Hematopoietic multipotent progenitor cell treated with erythropoietin and hydrocortisone succinate and interleukin-3 and kit ligand, for 8 days (in vitro differentiated cells): ENCODE measurements at regions not wholly inside any gene's neighbourhood (a gene's known extent, or its start where the extent isn't known, plus 50 kb on each side); places are given as distances from the start of the nearest gene placed in this dataset.

Experiments used
- DNase-seq: peaks from one replicate; pipeline ENCODE4 v3.0.0-alpha.2; 2015

- no peak for DNase-seq
Observed at GRCh38 chr20:10961651-10962288, 288.0 kb upstream of the JAG1 start.

DNA sequence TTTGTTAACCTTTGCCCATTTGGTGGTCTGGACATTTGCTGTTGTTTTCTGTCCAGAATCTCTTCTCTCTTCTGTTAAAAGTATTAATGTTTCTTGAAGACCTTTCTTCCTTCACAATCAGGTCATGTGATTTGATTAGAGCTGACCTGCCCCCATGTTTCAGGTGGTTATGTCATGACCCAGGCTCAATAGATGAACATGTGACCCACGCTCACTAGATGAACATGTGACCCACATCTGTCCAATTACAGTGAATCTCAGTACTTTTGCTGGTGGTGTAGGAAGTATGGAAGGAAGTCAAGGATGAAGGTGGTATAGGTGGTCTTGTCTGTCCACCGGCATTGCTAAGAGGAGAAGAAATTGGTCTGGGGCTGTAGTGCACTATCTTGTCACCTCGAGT lies 289.1 kb upstream of the JAG1 start:
- DNase-seq = no peak

- no peak for DNase-seq
Observed at GRCh38 chr20:10963717-10964266, 290.0 kb upstream of the JAG1 start.

- DNase-seq = no peak
Observed at GRCh38 chr20:10965936-10966470, 292.2 kb upstream of the JAG1 start.

- no peak for DNase-seq
Observed at GRCh38 chr20:10970109-10970508, 296.3 kb upstream of the JAG1 start.

GRCh38 chr20:10971096-10971495 lies 297.3 kb upstream of the JAG1 start:
- no peak for DNase-seq

DNA sequence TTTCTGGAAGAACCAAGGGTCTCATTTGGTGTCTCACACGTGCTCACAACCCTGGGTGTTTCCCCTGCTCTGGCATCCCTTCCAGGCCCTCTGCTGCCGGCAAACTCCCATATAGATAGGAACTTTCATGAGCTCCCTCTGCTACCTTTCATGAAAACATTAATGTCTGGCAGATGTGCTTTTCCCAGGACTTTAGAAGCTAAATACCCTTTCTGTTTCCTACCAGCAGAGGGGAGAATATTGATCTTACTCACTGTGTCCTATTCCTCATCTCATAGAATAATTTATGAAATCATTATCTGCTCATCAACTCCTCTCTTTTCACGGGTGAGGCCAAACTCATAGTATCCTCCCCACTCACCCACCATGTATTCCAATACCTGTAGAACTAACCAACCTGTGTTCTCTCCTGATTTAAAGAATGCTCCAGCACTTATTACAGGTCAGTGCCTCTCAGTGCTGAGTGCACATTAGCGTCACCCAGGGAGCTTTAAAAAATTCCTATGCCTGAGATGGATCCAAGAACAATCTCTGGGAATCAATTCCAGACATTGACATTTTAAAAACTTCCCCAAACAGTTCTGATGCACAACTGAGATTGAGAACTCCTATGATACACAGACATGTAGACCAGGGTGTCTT lies 298.5 kb upstream of the JAG1 start:
- DNase-seq = no peak

DNA sequence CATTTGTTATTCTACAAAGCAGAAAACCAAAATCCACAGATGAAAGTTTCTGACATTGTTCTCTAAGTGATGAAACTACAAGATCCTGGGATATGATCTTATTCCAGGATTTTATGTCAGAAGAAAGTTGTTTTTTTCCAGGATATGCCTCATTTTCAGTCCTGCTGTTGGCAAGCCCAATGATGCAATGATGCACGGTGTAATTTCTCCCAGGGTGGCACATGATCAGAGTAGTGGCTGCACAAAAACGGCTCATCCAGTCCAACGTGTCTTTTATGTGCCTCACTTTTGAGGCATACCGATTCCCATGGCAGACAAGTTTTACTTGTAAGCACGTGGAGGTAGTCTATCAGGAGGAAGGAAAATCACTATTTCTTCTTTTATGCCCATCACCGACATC lies 302.3 kb upstream of the JAG1 start:
- DNase-seq = no peak

- DNase-seq = no peak
Observed at GRCh38 chr20:10978019-10978702, 304.4 kb upstream of the JAG1 start.

GRCh38 chr20:10978713-10979112 lies 304.9 kb upstream of the JAG1 start:
- DNase-seq = no peak

DNA sequence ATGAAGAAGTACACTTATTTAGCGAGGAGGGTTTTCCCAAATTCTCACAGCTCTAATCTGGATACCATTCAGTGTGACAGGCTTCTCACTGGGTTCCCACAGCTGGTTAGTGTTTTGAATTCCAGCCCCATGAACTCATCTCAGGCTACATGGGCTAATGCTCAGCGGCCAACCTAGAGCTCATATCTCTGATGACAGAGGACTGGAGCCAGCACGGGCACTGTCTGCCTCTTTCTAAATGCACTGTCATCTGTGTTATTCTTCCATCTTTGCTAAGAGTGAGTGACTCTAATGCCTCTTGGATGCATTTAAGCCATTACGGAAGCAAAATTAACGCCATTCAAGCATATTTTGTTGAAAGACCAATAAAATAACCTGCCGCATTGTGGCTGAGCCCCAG lies 308.9 kb upstream of the JAG1 start:
- DNase-seq = no peak

DNA sequence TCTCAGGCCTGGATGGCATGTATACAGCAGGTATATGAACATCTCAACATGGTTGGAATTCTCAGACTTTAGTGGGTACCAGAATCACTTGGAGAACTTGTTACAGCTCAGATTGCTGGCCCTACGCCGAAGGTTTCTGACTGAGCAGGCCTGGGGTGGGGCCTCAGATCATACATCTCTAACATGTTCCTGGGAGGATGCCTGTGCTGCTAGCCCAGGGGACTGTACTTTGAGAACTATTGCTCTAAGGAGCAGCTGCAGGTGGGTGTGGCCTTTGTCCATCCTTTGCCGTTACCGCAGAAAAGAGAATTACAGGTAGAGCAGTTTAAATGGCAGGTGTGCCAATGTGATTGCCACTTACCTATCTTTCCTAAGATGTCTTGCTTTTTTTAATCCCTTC lies 310.5 kb upstream of the JAG1 start:
- DNase-seq = no peak

DNA sequence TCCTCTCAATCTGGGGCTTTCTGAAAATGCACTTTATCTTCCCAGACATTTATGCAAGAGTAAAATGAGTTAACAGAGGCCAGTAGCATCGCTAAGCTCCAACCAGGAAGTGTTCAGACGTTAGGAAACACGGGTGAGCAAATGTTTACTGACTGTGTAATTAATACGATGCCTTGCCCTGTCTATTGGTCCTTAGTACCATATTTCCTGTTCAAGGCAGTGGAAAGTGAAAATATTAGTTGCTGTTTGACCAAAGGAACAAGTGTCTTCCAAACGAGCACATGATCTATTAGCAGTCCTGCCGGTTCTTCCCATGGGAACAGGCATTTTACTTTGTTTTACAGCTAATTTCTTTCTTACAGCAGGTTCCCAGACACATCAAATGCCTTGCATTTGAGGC lies 311.1 kb upstream of the JAG1 start:
- DNase-seq = no peak

DNA sequence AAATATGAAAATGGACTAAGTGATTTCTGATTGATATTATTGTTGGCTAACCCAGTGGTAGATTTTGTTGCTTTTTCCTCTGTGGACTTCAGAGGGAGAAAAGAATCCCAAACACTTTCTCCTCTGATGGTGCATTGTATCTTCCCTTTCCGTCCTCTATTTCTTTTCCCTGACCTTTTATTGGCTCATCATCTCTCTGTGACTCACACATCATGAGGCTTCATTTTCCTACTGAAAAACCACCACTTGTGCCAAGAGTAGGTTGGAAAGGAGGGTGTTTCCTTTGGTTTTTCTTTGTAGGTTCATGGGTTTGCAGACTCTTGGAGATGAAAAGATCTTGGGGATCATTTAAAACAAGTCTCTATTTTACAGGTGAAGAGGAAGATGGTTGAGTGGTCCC lies 311.7 kb upstream of the JAG1 start:
- no peak for DNase-seq

- no peak for DNase-seq
Observed at GRCh38 chr20:10986586-10986985, 312.8 kb upstream of the JAG1 start.

DNA sequence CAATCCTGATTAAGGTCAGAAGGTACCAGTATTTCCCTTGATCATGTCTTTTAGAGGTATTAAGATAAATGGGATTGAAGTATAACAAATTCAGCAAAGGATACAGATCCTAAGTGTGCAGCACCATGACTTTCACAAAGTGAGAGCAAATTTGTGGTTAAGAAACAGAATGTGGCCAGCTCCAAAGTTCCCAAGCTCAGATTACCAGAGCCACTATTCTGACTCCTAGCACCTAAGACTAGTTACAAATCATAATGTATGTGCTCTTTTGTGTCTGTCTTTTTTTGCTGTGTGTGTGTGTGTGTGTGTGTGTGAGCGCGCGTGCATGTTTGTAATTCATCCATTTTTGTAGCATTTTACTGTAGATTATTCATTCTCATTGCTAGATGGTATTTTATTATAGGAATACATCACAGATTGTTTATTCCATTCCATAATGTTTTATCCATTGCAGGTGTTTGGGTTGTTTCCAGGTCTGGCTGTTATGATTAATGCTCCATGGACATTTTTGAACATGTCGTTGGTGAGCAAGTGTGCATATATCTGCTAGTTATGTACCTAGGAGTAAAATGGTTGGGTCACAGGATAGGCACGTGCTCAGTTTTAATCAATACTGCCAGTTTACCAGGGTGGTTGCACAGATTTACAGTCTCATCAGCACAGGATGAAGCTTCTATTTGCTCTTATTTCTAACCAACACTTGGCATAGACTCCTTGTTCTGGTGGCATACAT lies 314.0 kb upstream of the JAG1 start:
- DNase-seq = no peak

GRCh38 chr20:10990625-10991382 lies 317.0 kb upstream of the JAG1 start:
- DNase-seq = no peak

DNA sequence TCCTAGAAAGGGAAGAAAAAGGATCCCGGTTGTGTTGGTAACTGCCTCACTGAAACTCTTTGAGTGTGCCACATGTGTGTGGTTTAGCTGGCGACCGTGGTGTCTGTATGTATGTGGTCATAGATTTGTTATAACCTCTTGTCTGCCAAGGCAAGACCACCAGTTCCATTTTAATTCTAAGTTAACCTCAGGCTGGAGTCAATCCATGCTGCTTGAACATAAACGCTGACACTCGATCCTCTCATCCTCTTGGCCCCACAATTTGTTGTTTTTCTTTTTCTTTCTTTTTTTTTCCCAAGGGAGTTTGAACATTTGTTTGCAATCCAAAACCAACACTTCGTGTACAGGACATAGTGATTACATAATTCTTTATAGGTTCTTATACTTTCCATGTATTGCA lies 318.9 kb upstream of the JAG1 start:
- no peak for DNase-seq

DNA sequence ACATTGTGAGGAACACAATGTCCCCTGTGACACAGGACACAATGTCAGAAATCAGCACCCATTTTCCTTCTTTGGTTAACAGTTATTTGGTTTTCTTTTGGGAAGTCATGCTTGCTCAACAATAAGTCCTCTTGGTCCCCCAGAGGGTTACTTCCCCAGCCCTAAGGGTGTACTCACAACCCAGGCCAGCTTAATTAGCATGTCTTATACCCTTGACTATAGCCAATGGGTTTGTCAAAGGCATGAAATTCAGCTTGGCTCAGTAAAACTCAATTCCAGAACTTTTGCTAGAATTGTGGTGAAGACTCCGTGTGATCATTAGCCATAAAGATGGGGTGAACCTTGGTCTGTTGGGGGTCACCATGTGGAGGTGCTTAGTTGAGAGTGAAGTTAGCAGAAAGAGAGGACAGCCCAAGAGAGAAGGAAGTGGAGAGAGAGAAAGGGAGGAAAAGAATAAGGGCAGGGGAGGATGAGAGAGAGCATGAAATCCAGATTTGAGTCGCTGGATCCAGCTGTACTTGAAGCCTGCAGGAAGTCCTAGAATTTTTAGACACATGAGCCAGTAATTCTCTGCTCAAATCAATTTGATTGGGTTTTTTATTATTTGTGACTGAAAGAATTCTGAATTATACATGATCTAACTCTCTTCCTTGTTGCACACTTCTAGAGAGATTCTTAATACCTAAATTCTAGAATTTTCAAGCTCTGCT lies 321.3 kb upstream of the JAG1 start:
- DNase-seq = no peak

DNA sequence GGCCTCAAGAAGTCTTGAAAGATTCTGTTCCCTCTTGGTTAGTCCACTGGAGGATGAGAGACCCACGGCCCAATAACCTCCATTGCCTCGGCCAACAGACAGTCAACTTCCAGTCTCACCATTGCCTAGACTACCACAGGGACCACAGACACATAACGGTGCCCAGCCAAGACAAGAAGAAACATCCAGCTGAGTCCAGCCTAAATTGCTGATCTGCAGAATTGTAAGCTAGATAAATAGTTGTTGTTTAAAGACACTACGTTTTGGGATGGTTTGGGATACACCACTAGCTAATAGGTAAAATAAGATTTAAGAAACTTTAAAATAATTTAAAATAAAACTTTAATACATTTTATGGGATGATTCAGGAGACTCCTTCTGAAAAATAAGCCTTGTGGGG lies 324.7 kb upstream of the JAG1 start:
- DNase-seq = no peak

DNA sequence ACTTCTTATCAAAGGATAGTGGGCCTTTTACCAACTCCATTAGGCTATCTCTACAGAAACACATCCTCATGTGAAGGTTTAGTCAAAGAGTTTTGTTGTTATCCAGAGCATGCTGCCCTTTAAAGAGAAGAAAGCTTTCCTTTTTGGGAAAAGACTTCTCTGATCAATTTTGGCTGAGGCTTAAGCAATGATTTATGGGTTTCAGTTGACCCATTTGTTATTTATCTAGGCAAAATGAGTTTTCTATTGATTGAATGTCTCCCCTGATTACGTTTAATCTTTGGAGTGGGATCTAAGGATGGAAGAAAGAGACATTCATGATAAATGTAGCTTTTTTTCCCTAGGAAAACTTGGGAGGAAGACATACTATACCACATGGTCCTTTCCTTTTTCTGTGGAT lies 326.6 kb upstream of the JAG1 start:
- DNase-seq = no peak

DNA sequence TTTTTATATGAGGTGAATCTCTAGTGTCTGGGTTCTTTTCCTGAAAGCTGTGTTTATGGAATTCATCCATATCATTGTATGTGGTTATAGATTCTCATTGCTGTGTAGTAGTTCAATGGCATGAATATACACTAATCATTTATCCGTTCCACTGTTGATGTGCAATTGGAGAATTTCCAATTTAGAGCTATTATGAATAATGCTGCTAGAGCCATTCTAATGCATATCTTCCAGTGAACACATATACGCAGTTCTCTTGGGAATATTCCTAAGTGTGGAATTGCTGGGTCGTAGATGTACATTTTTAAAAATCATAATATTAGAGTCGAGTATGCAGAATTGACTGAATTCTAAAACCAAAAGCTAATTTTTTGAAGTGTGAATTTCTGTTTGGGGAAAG lies 327.5 kb upstream of the JAG1 start:
- no peak for DNase-seq
